HG03565 (cell line): ENCODE measurements at regions not wholly inside any gene's neighbourhood (a gene's known extent, or its start where the extent isn't known, plus 50 kb on each side); places are given as distances from the start of the nearest gene placed in this dataset.

Experiments
- ATAC-seq: cut with Tn5 transposase; IDR thresholded peaks from one replicate; pipeline ENCODE4 v1.9.1; 2021; ENCODE audit warnings: mild to moderate bottlenecking, moderate library complexity; ENCODE audit not compliant: unreplicated experiment

- no peak for ATAC-seq
These were observed 226.0 kb downstream of the DIPK2A start for GRCh38 chr3:144197582-144197981.

GRCh38 chr3:144200004-144200403, 228.4 kb downstream of the DIPK2A start:
- no peak for ATAC-seq

- ATAC-seq = no peak
These were observed 228.8 kb downstream of the DIPK2A start for GRCh38 chr3:144200466-144200865.

GRCh38 chr3:144221761-144222160, 250.1 kb downstream of the DIPK2A start:
- ATAC-seq = no peak

GRCh38 chr3:144229330-144229729, 257.7 kb downstream of the DIPK2A start:
- no peak for ATAC-seq

GRCh38 chr3:144229953-144230352, 258.3 kb downstream of the DIPK2A start:
- ATAC-seq = no peak

- ATAC-seq = no peak
These were observed 263.9 kb downstream of the DIPK2A start for GRCh38 chr3:144235489-144235888.

- ATAC-seq = no peak
These were observed 265.7 kb downstream of the DIPK2A start for GRCh38 chr3:144237351-144237750.

- no peak for ATAC-seq
These were observed 269.8 kb downstream of the DIPK2A start for GRCh38 chr3:144241404-144241803.

GRCh38 chr3:144242747-144243146, 271.1 kb downstream of the DIPK2A start:
- ATAC-seq = no peak

GRCh38 chr3:144244662-144245061, 273.0 kb downstream of the DIPK2A start:
- no peak for ATAC-seq

- no peak for ATAC-seq
These were observed 281.3 kb downstream of the DIPK2A start for GRCh38 chr3:144252896-144253295.

GRCh38 chr3:144257381-144257780, 285.8 kb downstream of the DIPK2A start:
- no peak for ATAC-seq

GRCh38 chr3:144259267-144259666, 287.6 kb downstream of the DIPK2A start:
- no peak for ATAC-seq

- ATAC-seq = no peak
These were observed 292.1 kb downstream of the DIPK2A start for GRCh38 chr3:144263706-144264105.

GRCh38 chr3:144264350-144264749, 292.7 kb downstream of the DIPK2A start:
- no peak for ATAC-seq

GRCh38 chr3:144264794-144265193, 293.2 kb downstream of the DIPK2A start:
- ATAC-seq = no peak

- no peak for ATAC-seq
These were observed 294.0 kb downstream of the DIPK2A start for GRCh38 chr3:144265542-144266100.

- no peak for ATAC-seq
These were observed 298.5 kb downstream of the DIPK2A start for GRCh38 chr3:144270100-144270499.

- ATAC-seq = no peak
These were observed 301.1 kb downstream of the DIPK2A start for GRCh38 chr3:144272680-144273079.

- no peak for ATAC-seq
These were observed 302.0 kb downstream of the DIPK2A start for GRCh38 chr3:144273601-144274000.

- ATAC-seq = no peak
These were observed 303.4 kb downstream of the DIPK2A start for GRCh38 chr3:144275005-144275404.

- ATAC-seq = no peak
These were observed 310.7 kb downstream of the DIPK2A start for GRCh38 chr3:144282313-144282712.
